Naive thymus-derived CD8-positive, alpha-beta T cell (primary cell): ENCODE measurements at regions not wholly inside any gene's neighbourhood (a gene's known extent, or its start where the extent isn't known, plus 50 kb on each side); places are given as distances from the start of the nearest gene placed in this dataset.

Source experiments
- ATAC-seq, 2 donors: fragments of 150-1000 bp; cut with Tn5 transposase in 1 of 2; sonication (Bioruptor Pico), chemical (Tn5 transposase) in 1 of 2; 1 replicate in 1 of 2; 2 replicates in 1 of 2; pipeline ENCODE4 v1.10.0; 2021; ENCODE audit warnings: mild to moderate bottlenecking in 2 of 2, moderate library complexity in 2 of 2
- POLR2A ChIA-PET: fragments of 350-600 bp; sonication (Branson Sonifier 250); formaldehyde crosslinking; loops from one replicate; lab custom pipeline; 2021; ENCODE audit warnings: antibody characterized with exemption; lab: Charles Lee
- DNase-seq, 10 donors: peaks; one replicate each; pipeline versions ENCODE4 v3.0.0 to v3.0.0-alpha.2; 2020 to 2022
- H3K27ac Mint-ChIP-seq, 10 donors: one replicate each; pipeline ENCODE4 v1.8.0; 2020 to 2022; ENCODE audit warnings: mild to moderate bottlenecking in 10 of 10, mixed read lengths in 10 of 10, moderate library complexity in 4 of 10, inconsistent platforms in 1 of 10
- H3K27me3 Mint-ChIP-seq, 5 donors: one replicate each; pipeline ENCODE4 v1.8.0; 2021 to 2022; ENCODE audit warnings: mixed read lengths in 5 of 5
- H3K36me3 Mint-ChIP-seq, 3 donors: one replicate each; pipeline ENCODE4 v1.8.0; 2020 to 2022; ENCODE audit warnings: mixed read lengths in 3 of 3, mild to moderate bottlenecking in 2 of 3, inconsistent platforms in 1 of 3
- H3K4me1 Mint-ChIP-seq, 4 donors: one replicate each; pipeline ENCODE4 v1.8.0; 2021 to 2022; ENCODE audit warnings: mixed read lengths in 4 of 4
- H3K4me3 Mint-ChIP-seq, 10 donors: one replicate each; pipeline ENCODE4 v1.8.0; 2020 to 2022; ENCODE audit warnings: mild to moderate bottlenecking in 10 of 10, mixed read lengths in 10 of 10, moderate library complexity in 6 of 10, inconsistent platforms in 1 of 10
- H3K9me3 Mint-ChIP-seq, 9 donors: one replicate each; pipeline ENCODE4 v1.8.0; 2020 to 2022; ENCODE audit warnings: mixed read lengths in 9 of 9, mild to moderate bottlenecking in 3 of 9, inconsistent platforms in 1 of 9, moderate library complexity in 1 of 9

- Mint-ChIP-seq H3K27ac (no peak overlapping the region), H3K27me3 (no peaks in the 10 kb centered on the region), H3K4me1 (no peaks in the 10 kb centered on the region), H3K9me3 (peaks cover 0 to 14% (median 3%) of the 10 kb centered on the region in 9 donors), H3K36me3 (no peaks in the 10 kb centered on the region), H3K4me3 (no peak overlapping the region)
- ATAC-seq (no peak), DNase-seq (no peak)
- POLR2A ChIA-PET: no interaction called here
Observed at GRCh38 chr13:59166174-59166573, 997.6 kb downstream of the DIAPH3 start.

- no peak for ATAC-seq
- no peaks in the 10 kb centered on the region for H3K4me1 Mint-ChIP-seq
- POLR2A ChIA-PET: no interaction called here
- no peak for DNase-seq
- H3K9me3 Mint-ChIP-seq: peaks cover 0 to 12% (median 3%) of the 10 kb centered on the region in 9 donors
- H3K36me3 Mint-ChIP-seq: no peaks in the 10 kb centered on the region
- no peak overlapping the region for H3K4me3 Mint-ChIP-seq
- H3K27me3 Mint-ChIP-seq: peaks cover 0 to 8% (median 0%) of the 10 kb centered on the region in 5 donors
- H3K27ac Mint-ChIP-seq: no peak overlapping the region
Observed at GRCh38 chr13:59172076-59172475, 991.7 kb downstream of the DIAPH3 start.

GRCh38 chr13:59176775-59177174 is 987.0 kb downstream of the DIAPH3 start:
- Mint-ChIP-seq H3K4me1 (no peaks in the 10 kb centered on the region), H3K4me3 (no peak overlapping the region), H3K36me3 (no peaks in the 10 kb centered on the region), H3K27me3 (peaks cover 0 to 9% (median 0%) of the 10 kb centered on the region in 5 donors), H3K9me3 (peaks cover 0 to 9% (median 3%) of the 10 kb centered on the region in 9 donors), H3K27ac (no peak overlapping the region)
- no peak for DNase-seq
- no peak for ATAC-seq
- POLR2A ChIA-PET: no interaction called here

GRCh38 chr13:59178344-59178743 is 985.4 kb downstream of the DIAPH3 start:
- H3K36me3 Mint-ChIP-seq: no peaks in the 10 kb centered on the region

GRCh38 chr13:59182241-59182640 is 981.5 kb downstream of the DIAPH3 start:
- ATAC-seq: no peak
- no peaks in the 10 kb centered on the region for H3K4me1 Mint-ChIP-seq

More at GRCh38 chr13:59178344-59178743, 985.4 kb downstream of the DIAPH3 start:
- H3K27me3 Mint-ChIP-seq: peaks cover 0 to 9% (median 0%) of the 10 kb centered on the region in 5 donors
- H3K4me1 Mint-ChIP-seq: no peaks in the 10 kb centered on the region
- POLR2A ChIA-PET: no interaction called here
- no peak overlapping the region for H3K27ac Mint-ChIP-seq
- DNase-seq (no peak), ATAC-seq (no peak)
- peaks cover 0 to 9% (median 3%) of the 10 kb centered on the region in 9 donors for H3K9me3 Mint-ChIP-seq
- no peak overlapping the region for H3K4me3 Mint-ChIP-seq

GRCh38 chr13:59197397-59197796 is 966.3 kb downstream of the DIAPH3 start:
- H3K4me3 Mint-ChIP-seq: no peak overlapping the region
- no peak overlapping the region for H3K27ac Mint-ChIP-seq
- peaks cover 0 to 7% (median 0%) of the 10 kb centered on the region in 9 donors for H3K9me3 Mint-ChIP-seq
- H3K36me3 Mint-ChIP-seq: no peaks in the 10 kb centered on the region
- ATAC-seq: no peak
- no peaks in the 10 kb centered on the region for H3K4me1 Mint-ChIP-seq
- POLR2A ChIA-PET: no interaction called here
- DNase-seq: no peak
- H3K27me3 Mint-ChIP-seq: peaks cover 0 to 12% (median 2%) of the 10 kb centered on the region in 5 donors

More at GRCh38 chr13:59182241-59182640, 981.5 kb downstream of the DIAPH3 start:
- POLR2A ChIA-PET: no interaction called here
- H3K9me3 Mint-ChIP-seq: peaks cover 0 to 7% (median 1%) of the 10 kb centered on the region in 9 donors
- peaks cover 0 to 4% (median 0%) of the 10 kb centered on the region in 5 donors for H3K27me3 Mint-ChIP-seq
- no peak overlapping the region for H3K27ac Mint-ChIP-seq
- no peaks in the 10 kb centered on the region for H3K36me3 Mint-ChIP-seq
- DNase-seq: no peak
- H3K4me3 Mint-ChIP-seq: no peak overlapping the region

GRCh38 chr13:59201841-59202240 is 961.9 kb downstream of the DIAPH3 start:
- Mint-ChIP-seq H3K27ac (no peak overlapping the region), H3K4me1 (no peaks in the 10 kb centered on the region), H3K27me3 (peaks cover 0 to 8% (median 2%) of the 10 kb centered on the region in 5 donors), H3K9me3 (peaks cover 0 to 13% (median 5%) of the 10 kb centered on the region in 9 donors), H3K4me3 (no peak overlapping the region), H3K36me3 (peaks cover 0 to 5% (median 0%) of the 10 kb centered on the region in 3 donors)
- no peak for ATAC-seq
- POLR2A ChIA-PET: no interaction called here
- no peak for DNase-seq

- POLR2A ChIA-PET: no interaction called here
- Mint-ChIP-seq H3K4me3 (no peak overlapping the region), H3K9me3 (peaks cover 0 to 13% (median 6%) of the 10 kb centered on the region in 9 donors), H3K36me3 (peaks cover 0 to 5% (median 0%) of the 10 kb centered on the region in 3 donors), H3K4me1 (no peaks in the 10 kb centered on the region), H3K27me3 (peaks cover 0 to 8% (median 2%) of the 10 kb centered on the region in 5 donors), H3K27ac (no peak overlapping the region)
- no peak for ATAC-seq
- DNase-seq: no peak
Observed at GRCh38 chr13:59203855-59204254, 959.9 kb downstream of the DIAPH3 start.

- ATAC-seq (no peak), DNase-seq (no peak)
- peaks cover 0 to 8% (median 2%) of the 10 kb centered on the region in 5 donors for H3K27me3 Mint-ChIP-seq
- peaks cover 0 to 13% (median 6%) of the 10 kb centered on the region in 9 donors for H3K9me3 Mint-ChIP-seq
- no peaks in the 10 kb centered on the region for H3K4me1 Mint-ChIP-seq
- H3K27ac Mint-ChIP-seq: no peak overlapping the region
- peaks cover 0 to 5% (median 0%) of the 10 kb centered on the region in 3 donors for H3K36me3 Mint-ChIP-seq
- POLR2A ChIA-PET: no interaction called here
- H3K4me3 Mint-ChIP-seq: no peak overlapping the region
Observed at GRCh38 chr13:59205501-59205900, 958.2 kb downstream of the DIAPH3 start.

- H3K9me3 Mint-ChIP-seq: peaks cover 0 to 4% (median 1%) of the 10 kb centered on the region in 9 donors
- peaks cover 0 to 8% (median 0%) of the 10 kb centered on the region in 5 donors for H3K27me3 Mint-ChIP-seq
- H3K36me3 Mint-ChIP-seq: peaks cover 0 to 1% (median 0%) of the 10 kb centered on the region in 3 donors
- no peaks in the 10 kb centered on the region for H3K4me1 Mint-ChIP-seq
- H3K4me3 Mint-ChIP-seq: no peak overlapping the region
- no peak overlapping the region for H3K27ac Mint-ChIP-seq
- ATAC-seq (no peak), DNase-seq (no peak)
- POLR2A ChIA-PET: no interaction called here
Observed at GRCh38 chr13:59208405-59209195, 955.1 kb downstream of the DIAPH3 start.

GRCh38 chr13:59210543-59210942 is 953.2 kb downstream of the DIAPH3 start:
- Mint-ChIP-seq H3K4me1 (no peaks in the 10 kb centered on the region), H3K36me3 (no peaks in the 10 kb centered on the region), H3K27me3 (peaks cover 0 to 7% (median 2%) of the 10 kb centered on the region in 5 donors), H3K27ac (no peak overlapping the region), H3K9me3 (peaks cover 0 to 2% (median 0%) of the 10 kb centered on the region in 9 donors), H3K4me3 (no peak overlapping the region)
- ATAC-seq: no peak
- POLR2A ChIA-PET: no interaction called here
- no peak for DNase-seq

- Mint-ChIP-seq H3K9me3 (peaks cover 0 to 2% (median 0%) of the 10 kb centered on the region in 9 donors), H3K4me1 (no peaks in the 10 kb centered on the region), H3K27me3 (peaks cover 0 to 15% (median 2%) of the 10 kb centered on the region in 5 donors), H3K4me3 (no peak overlapping the region), H3K27ac (no peak overlapping the region), H3K36me3 (no peaks in the 10 kb centered on the region)
- DNase-seq: no peak
- ATAC-seq: no peak
- POLR2A ChIA-PET: no interaction called here
Observed at GRCh38 chr13:59211606-59212005, 952.1 kb downstream of the DIAPH3 start.

- H3K27me3 Mint-ChIP-seq: peaks cover 0 to 31% (median 8%) of the 10 kb centered on the region in 5 donors
- no peak overlapping the region for H3K27ac Mint-ChIP-seq
- POLR2A ChIA-PET: no interaction called here
- H3K36me3 Mint-ChIP-seq: no peaks in the 10 kb centered on the region
- peaks cover 0 to 7% (median 0%) of the 10 kb centered on the region in 9 donors for H3K9me3 Mint-ChIP-seq
- H3K4me1 Mint-ChIP-seq: peaks cover 0 to 4% (median 0%) of the 10 kb centered on the region in 4 donors
- ATAC-seq: no peak
- DNase-seq: no peak
- H3K4me3 Mint-ChIP-seq: no peak overlapping the region
Observed at GRCh38 chr13:59229401-59229800, 934.3 kb downstream of the DIAPH3 start.
